A673 (cell line): ENCODE measurements at regions not wholly inside any gene's neighbourhood (a gene's known extent, or its start where the extent isn't known, plus 50 kb on each side); places are given as distances from the start of the nearest gene placed in this dataset.
"Not testable (repeated sequence)": the region's sequence is repeated elsewhere in the genome, so short reads cannot be mapped to it uniquely, and the experiment has no call there.

Experiments
- BruUV-seq: library from RNA; stranded (reverse); fragments of 400-500 nt; replicated peaks from 2 replicates; lab custom pipeline; 2021; lab: Mats Ljungman, UMichigan
- CTCF ChIA-PET: fragments of 300-600 bp; sonication (Branson Sonifier 250); formaldehyde crosslinking; loops from one replicate; lab custom pipeline; 2022; ENCODE audit warnings: antibody characterized with exemption; lab: Charles Lee
- POLR2A ChIA-PET: fragments of 300-600 bp; sonication (Branson Sonifier 250); formaldehyde crosslinking; loops from one replicate; lab custom pipeline; 2022; ENCODE audit warnings: antibody characterized with exemption; ENCODE audit not compliant: low non-redundant PET; lab: Charles Lee
- DNase-seq: peaks from one replicate; pipeline ENCODE4 v3.0.0-alpha.2; 2015; ENCODE audit warnings: low spot score
- H3K27ac ChIP-seq: fragments of 200-600 bp; sonication (generic); 2 replicates; pipeline ENCODE4 v1.5.1; 2016; ENCODE audit warnings: mixed run types, low read depth, mild to moderate bottlenecking, mixed read lengths, antibody characterized with exemption, low read length; ENCODE audit not compliant: poor library complexity, severe bottlenecking
- H3K27me3 ChIP-seq: fragments of 200-600 bp; sonication (generic); replicated peaks from 2 replicates; pipeline ENCODE4 v1.6.1; 2017; ENCODE audit warnings: mixed run types, low read depth, mild to moderate bottlenecking, mixed read lengths, antibody characterized with exemption, low read length; ENCODE audit not compliant: insufficient read depth, poor library complexity
- H3K36me3 ChIP-seq: fragments of 200-600 bp; sonication (generic); 2 replicates; pipeline ENCODE4 v1.6.1; 2016; ENCODE audit warnings: mixed run types, mild to moderate bottlenecking, mixed read lengths, antibody characterized with exemption, low read length; ENCODE audit not compliant: insufficient read depth, poor library complexity, severe bottlenecking
- H3K4me1 ChIP-seq: fragments of 200-600 bp; sonication (generic); 2 replicates; pipeline ENCODE4 v1.6.1; 2017; ENCODE audit warnings: mixed run types, mild to moderate bottlenecking, mixed read lengths, antibody characterized with exemption, low read length; ENCODE audit not compliant: insufficient read depth, poor library complexity, severe bottlenecking
- H3K4me3 ChIP-seq: fragments of 200-600 bp; sonication (generic); 2 replicates; pipeline ENCODE4 v1.5.1; 2016; ENCODE audit warnings: low read depth, mixed run types, mild to moderate bottlenecking, mixed read lengths, low read length; ENCODE audit not compliant: poor library complexity, severe bottlenecking
- H3K9me3 ChIP-seq: fragments of 200-600 bp; sonication (generic); 2 replicates; pipeline ENCODE4 v1.6.1; 2016; ENCODE audit warnings: mixed run types, low read depth, mild to moderate bottlenecking, mixed read lengths, antibody characterized with exemption, low read length; ENCODE audit not compliant: poor library complexity, severe bottlenecking
- CTCF ChIP-seq: fragments of 300-800, 200-600 bp; sonication (generic); conservative IDR thresholded peaks from 2 replicates; pipeline ENCODE4 v1.5.1; 2017; ENCODE audit warnings: low read depth, mild to moderate bottlenecking, antibody characterized with exemption, low read length, moderate library complexity, mixed read lengths
- EZH2 ChIP-seq: fragments of 200-600 bp; sonication (generic); IDR thresholded peaks from 2 replicates; pipeline ENCODE4 v1.6.1; 2017; ENCODE audit warnings: borderline replicate concordance, low read depth, mild to moderate bottlenecking, mixed read lengths, antibody characterized with exemption, low read length; ENCODE audit not compliant: poor library complexity, severe bottlenecking
- intact Hi-C: fragments of 100-400 bp; cut with micrococcal nuclease; formaldehyde crosslinking; loops from one replicate; pipeline ENCODE4 v1.10.0; 2022; ENCODE audit not compliant: unreplicated experiment

GRCh38 chr10:105579112-105579511 lies 938.0 kb downstream of the SORCS3 start:
- no TSS peak for BruUV-seq
- POLR2A ChIA-PET: no interaction called here
- CTCF ChIA-PET: no interaction called here
- intact Hi-C loops: no loop called here
- H3K36me3 ChIP-seq: no peaks in the 10 kb centered on the region
- TF ChIP-seq CTCF (no peak), EZH2 (no peak)
- H3K4me1 ChIP-seq: no peaks in the 10 kb centered on the region
- H3K4me3 ChIP-seq: no peak overlapping the region
- H3K9me3 ChIP-seq: no peaks in the 10 kb centered on the region
- DNase-seq: no peak
- no peaks in the 10 kb centered on the region for H3K27me3 ChIP-seq
- no peak overlapping the region for H3K27ac ChIP-seq

- Histone ChIP-seq H3K4me3 (no peak overlapping the region), H3K27me3 (no peaks in the 10 kb centered on the region), H3K4me1 (no peaks in the 10 kb centered on the region), H3K9me3 (no peaks in the 10 kb centered on the region), H3K36me3 (no peaks in the 10 kb centered on the region), H3K27ac (no peak overlapping the region)
- no peak for DNase-seq
- intact Hi-C loops: no loop called here
- ChIA-PET POLR2A (no interaction called here), CTCF (no interaction called here)
- no TSS peak for BruUV-seq
- TF ChIP-seq CTCF: no peak
- no peak for TF ChIP-seq EZH2
Measured at GRCh38 chr10:105577865-105578607, 936.9 kb downstream of the SORCS3 start.

GRCh38 chr10:105559333-105560097 lies 918.4 kb downstream of the SORCS3 start:
- BruUV-seq: no TSS peak
- no peak overlapping the region for H3K4me3 ChIP-seq
- CTCF ChIA-PET: no interaction called here

GRCh38 chr10:105550453-105550852 lies 909.4 kb downstream of the SORCS3 start:
- DNase-seq, intact Hi-C loops, H3K4me1 ChIP-seq, H3K4me3 ChIP-seq, H3K27ac ChIP-seq, BruUV-seq, H3K27me3 ChIP-seq, H3K9me3 ChIP-seq, H3K36me3 ChIP-seq, CTCF ChIA-PET, POLR2A ChIA-PET: not testable (repeated sequence)

More at GRCh38 chr10:105559333-105560097, 918.4 kb downstream of the SORCS3 start:
- intact Hi-C loops: no loop called here
- Histone ChIP-seq H3K36me3 (no peaks in the 10 kb centered on the region), H3K4me1 (no peaks in the 10 kb centered on the region), H3K27me3 (no peaks in the 10 kb centered on the region), H3K9me3 (no peaks in the 10 kb centered on the region), H3K27ac (no peak overlapping the region)
- POLR2A ChIA-PET: no interaction called here
- TF ChIP-seq EZH2 (no peak), CTCF (no peak)
- no peak for DNase-seq
